Fibroblast of lung (primary cell): ENCODE measurements at regions not wholly inside any gene's neighbourhood (a gene's known extent, or its start where the extent isn't known, plus 50 kb on each side); places are given as distances from the start of the nearest gene placed in this dataset.

Experiments
- DNase-seq, 2 donors: peaks; one replicate each; pipeline versions ENCODE4 v3.0.0 to v3.0.0-alpha.2; 2010; ENCODE audit warnings: low read depth in 2 of 2
- H2AFZ ChIP-seq: 2 replicates; pipeline ENCODE4 v1.5.1; 2012; ENCODE audit warnings: low read length, control low read depth, inconsistent platforms
- H3K27ac ChIP-seq: 2 replicates; pipeline ENCODE4 v1.5.1; 2011; ENCODE audit warnings: low read length, control low read depth; ENCODE audit not compliant: insufficient read depth
- H3K27me3 ChIP-seq: 2 replicates; pipeline ENCODE4 v1.5.1; 2011; ENCODE audit warnings: mild to moderate bottlenecking, low read length; ENCODE audit not compliant: control insufficient read depth, insufficient read depth
- H3K36me3 ChIP-seq: 2 replicates; pipeline ENCODE4 v1.5.1; 2011; ENCODE audit warnings: low read length; ENCODE audit not compliant: control insufficient read depth, insufficient read depth
- H3K4me1 ChIP-seq: 2 replicates; pipeline ENCODE4 v1.5.1; 2011; ENCODE audit warnings: low read length; ENCODE audit not compliant: control insufficient read depth, insufficient read depth; ENCODE audit errors: extremely low read depth
- H3K4me2 ChIP-seq: 2 replicates; pipeline ENCODE4 v1.5.1; 2011; ENCODE audit warnings: low read length, control low read depth; ENCODE audit not compliant: insufficient read depth; ENCODE audit errors: extremely low read depth
- H3K4me3 ChIP-seq, 4 experiments: fragments of 200-600 bp in 1 of 4; sonication (generic) in 1 of 4; replicated peaks in 1 of 4; 2 replicates each; pipeline ENCODE4 v1.5.1; 2011 to 2016; ENCODE audit warnings: low read length in 4 of 4, low read depth in 3 of 4, mild to moderate bottlenecking in 3 of 4, control low read depth in 2 of 4, inconsistent platforms in 1 of 4, mixed read lengths in 1 of 4; ENCODE audit not compliant: insufficient read depth in 1 of 4; ENCODE audit errors: control extremely low read depth in 1 of 4
- H3K79me2 ChIP-seq: 2 replicates; pipeline ENCODE4 v1.5.1; 2012; ENCODE audit warnings: mild to moderate bottlenecking, low read length, inconsistent platforms; ENCODE audit not compliant: control insufficient read depth, insufficient read depth
- H3K9ac ChIP-seq: 2 replicates; pipeline ENCODE4 v1.5.1; 2011; ENCODE audit warnings: mild to moderate bottlenecking, low read length, control low read depth; ENCODE audit not compliant: insufficient read depth
- H3K9me3 ChIP-seq: 2 replicates; pipeline ENCODE4 v1.5.1; 2012; ENCODE audit warnings: low read depth, low read length; ENCODE audit not compliant: control insufficient read depth, insufficient read depth
- H4K20me1 ChIP-seq: 2 replicates; pipeline ENCODE4 v1.5.1; 2011; ENCODE audit warnings: low read length; ENCODE audit not compliant: control insufficient read depth, insufficient read depth; ENCODE audit errors: extremely low read depth
- EZH2 ChIP-seq: IDR thresholded peaks from 2 replicates; pipeline ENCODE4 v1.5.1; 2012; ENCODE audit warnings: low read length, control low read depth, mild to moderate bottlenecking; ENCODE audit errors: missing control alignments
- TF ChIP-seq, protein P1 (sequence below), 2 donors: IDR thresholded peaks in 1 of 2; conservative IDR thresholded peaks in 1 of 2; 1 replicate in 1 of 2; 2 replicates in 1 of 2; pipeline ENCODE4 v1.5.1; 2011 to 2012; ENCODE audit warnings: low read length in 2 of 2, control low read depth in 1 of 2, inconsistent platforms in 1 of 2, low read depth in 1 of 2, mild to moderate bottlenecking in 1 of 2

DNA sequence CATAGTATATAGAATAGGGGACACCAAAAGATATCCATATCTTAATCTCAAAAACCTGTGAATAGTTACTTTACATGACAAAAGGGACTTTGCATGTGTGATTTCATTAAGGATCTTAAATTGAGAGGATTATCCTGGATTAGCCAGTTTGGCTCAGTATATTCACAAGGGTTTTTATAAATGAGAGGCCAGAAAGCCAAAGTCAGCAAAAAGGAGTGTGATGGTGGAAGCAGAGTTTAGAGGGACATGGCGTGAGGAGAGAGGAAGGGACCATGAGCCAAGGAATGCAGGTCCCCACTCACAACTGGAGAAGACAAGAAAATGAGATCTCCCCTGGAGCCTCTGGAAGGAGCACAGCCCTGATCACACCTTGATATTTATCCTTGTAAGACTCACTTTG lies 648.5 kb upstream of the LCORL start:
- H3K9ac ChIP-seq = no peak overlapping the region
- no peaks in the 10 kb centered on the region for H3K36me3 ChIP-seq
- no peaks in the 10 kb centered on the region for H4K20me1 ChIP-seq
- TF ChIP-seq EZH2 = no peak
- TF ChIP-seq, protein P1, sequence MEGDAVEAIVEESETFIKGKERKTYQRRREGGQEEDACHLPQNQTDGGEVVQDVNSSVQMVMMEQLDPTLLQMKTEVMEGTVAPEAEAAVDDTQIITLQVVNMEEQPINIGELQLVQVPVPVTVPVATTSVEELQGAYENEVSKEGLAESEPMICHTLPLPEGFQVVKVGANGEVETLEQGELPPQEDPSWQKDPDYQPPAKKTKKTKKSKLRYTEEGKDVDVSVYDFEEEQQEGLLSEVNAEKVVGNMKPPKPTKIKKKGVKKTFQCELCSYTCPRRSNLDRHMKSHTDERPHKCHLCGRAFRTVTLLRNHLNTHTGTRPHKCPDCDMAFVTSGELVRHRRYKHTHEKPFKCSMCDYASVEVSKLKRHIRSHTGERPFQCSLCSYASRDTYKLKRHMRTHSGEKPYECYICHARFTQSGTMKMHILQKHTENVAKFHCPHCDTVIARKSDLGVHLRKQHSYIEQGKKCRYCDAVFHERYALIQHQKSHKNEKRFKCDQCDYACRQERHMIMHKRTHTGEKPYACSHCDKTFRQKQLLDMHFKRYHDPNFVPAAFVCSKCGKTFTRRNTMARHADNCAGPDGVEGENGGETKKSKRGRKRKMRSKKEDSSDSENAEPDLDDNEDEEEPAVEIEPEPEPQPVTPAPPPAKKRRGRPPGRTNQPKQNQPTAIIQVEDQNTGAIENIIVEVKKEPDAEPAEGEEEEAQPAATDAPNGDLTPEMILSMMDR (conservative IDR thresholded peaks at IDR 0.05 in 1 of 2, IDR thresholded peaks at IDR 0.05 in 1 of 2; ENCODE audit: low read depth in 1 of 2, low read length in 2 of 2) = no peak
- no peak overlapping the region for H3K4me2 ChIP-seq
- H3K27ac ChIP-seq = no peak overlapping the region
- H3K9me3 ChIP-seq = no peaks in the 10 kb centered on the region
- no peak overlapping the region for H2AFZ ChIP-seq
- H3K4me3 ChIP-seq = no peak overlapping the region
- no peaks in the 10 kb centered on the region for H3K4me1 ChIP-seq
- no peaks in the 10 kb centered on the region for H3K79me2 ChIP-seq
- no peak for DNase-seq
- H3K27me3 ChIP-seq = no peaks in the 10 kb centered on the region

DNA sequence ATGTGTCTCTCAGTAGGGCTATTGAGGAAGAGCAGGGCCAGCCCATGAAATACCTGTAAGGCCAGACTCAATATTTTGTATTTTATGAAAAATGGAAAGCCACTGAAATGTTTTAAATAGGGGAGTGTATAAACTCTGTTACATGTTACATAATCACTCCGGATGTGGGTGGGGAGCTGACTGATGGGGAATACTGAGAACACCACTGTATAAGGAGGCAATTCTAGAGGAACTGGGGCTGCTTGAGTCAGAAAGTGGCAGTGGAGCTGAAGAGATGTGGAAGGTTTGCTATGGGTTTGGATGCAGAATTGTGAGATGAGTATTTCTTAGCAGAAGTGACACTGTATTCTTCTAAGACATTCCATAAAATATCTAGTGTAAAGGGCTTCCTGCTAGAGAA lies 647.8 kb upstream of the LCORL start:
- TF ChIP-seq, protein P1 (conservative IDR thresholded peaks at IDR 0.05 in 1 of 2, IDR thresholded peaks at IDR 0.05 in 1 of 2; ENCODE audit: low read depth in 1 of 2, low read length in 2 of 2) = no peak
- TF ChIP-seq EZH2 = no peak
- Histone ChIP-seq H2AFZ (no peak overlapping the region), H4K20me1 (no peaks in the 10 kb centered on the region), H3K4me3 (no peak overlapping the region), H3K9ac (no peak overlapping the region), H3K36me3 (no peaks in the 10 kb centered on the region), H3K9me3 (no peaks in the 10 kb centered on the region), H3K27me3 (no peaks in the 10 kb centered on the region), H3K79me2 (no peaks in the 10 kb centered on the region), H3K27ac (no peak overlapping the region), H3K4me1 (no peaks in the 10 kb centered on the region), H3K4me2 (no peak overlapping the region)
- DNase-seq = no peak

DNA sequence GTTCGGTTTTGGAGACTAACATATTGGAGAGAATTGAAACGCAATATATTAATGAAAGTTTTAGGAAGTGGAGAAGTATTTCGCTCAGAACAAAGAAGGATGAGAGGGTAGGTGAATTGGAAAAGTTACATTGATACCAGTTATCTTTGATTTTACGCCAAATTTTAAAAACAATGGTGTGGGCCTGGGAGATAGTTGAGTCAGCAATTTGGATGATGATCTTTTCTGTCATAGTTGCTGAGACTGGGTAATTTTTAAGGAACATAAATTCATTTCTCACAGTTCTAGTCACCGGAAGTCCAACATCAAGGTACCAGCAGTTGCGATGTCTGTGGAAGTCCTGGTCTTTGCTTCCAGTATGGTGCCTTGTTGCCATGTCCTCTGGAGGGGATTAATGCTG lies 644.8 kb upstream of the LCORL start:
- Histone ChIP-seq H3K79me2 (no peaks in the 10 kb centered on the region), H3K4me3 (no peak overlapping the region), H3K4me1 (no peaks in the 10 kb centered on the region), H3K27me3 (no peaks in the 10 kb centered on the region), H2AFZ (no peak overlapping the region), H3K36me3 (no peaks in the 10 kb centered on the region), H3K4me2 (no peak overlapping the region), H4K20me1 (no peaks in the 10 kb centered on the region), H3K9me3 (no peaks in the 10 kb centered on the region), H3K9ac (no peak overlapping the region), H3K27ac (no peak overlapping the region)
- no peak for DNase-seq
- TF ChIP-seq EZH2 = no peak
- TF ChIP-seq, protein P1 (conservative IDR thresholded peaks at IDR 0.05 in 1 of 2, IDR thresholded peaks at IDR 0.05 in 1 of 2; ENCODE audit: low read depth in 1 of 2, low read length in 2 of 2) = no peak
